GM21825 (cell line): ENCODE measurements at regions not wholly inside any gene's neighbourhood (a gene's known extent, or its start where the extent isn't known, plus 50 kb on each side); places are given as distances from the start of the nearest gene placed in this dataset.

Experiments
- ATAC-seq: cut with Tn5 transposase; IDR thresholded peaks from one replicate; pipeline ENCODE4 v1.9.1; 2021; ENCODE audit warnings: mild to moderate bottlenecking, moderate library complexity; ENCODE audit not compliant: unreplicated experiment

- no peak for ATAC-seq
Measured at GRCh38 chr12:43126652-43127375, 425.2 kb downstream of the ADAMTS20 start.

GRCh38 chr12:43123461-43123860, 428.5 kb downstream of the ADAMTS20 start:
- no peak for ATAC-seq

- ATAC-seq: no peak
Measured at GRCh38 chr12:43120150-43120549, 431.9 kb downstream of the ADAMTS20 start.

GRCh38 chr12:43118881-43119280, 433.1 kb downstream of the ADAMTS20 start:
- ATAC-seq: no peak

DNA sequence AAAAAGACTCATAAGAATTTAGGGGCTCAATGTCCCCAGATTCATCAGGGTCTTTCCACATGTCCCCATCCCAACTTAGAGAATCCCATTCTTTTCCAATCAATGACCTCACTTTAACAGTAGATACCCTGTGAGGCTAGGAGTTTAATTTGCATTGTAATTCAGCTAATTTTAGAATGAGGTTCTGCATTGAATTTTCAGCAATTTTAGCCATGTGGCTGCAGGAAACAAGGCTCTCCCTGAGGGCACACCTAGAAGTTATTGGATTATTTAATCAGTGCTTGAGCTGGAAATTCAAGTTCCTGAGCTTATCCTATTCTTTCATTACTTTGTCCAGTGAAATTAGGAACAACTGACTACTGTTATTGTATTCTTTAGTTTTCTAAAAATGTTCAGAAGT, 433.8 kb downstream of the ADAMTS20 start:
- no peak for ATAC-seq

- ATAC-seq: no peak
Measured at GRCh38 chr12:43117226-43117930, 434.6 kb downstream of the ADAMTS20 start.

DNA sequence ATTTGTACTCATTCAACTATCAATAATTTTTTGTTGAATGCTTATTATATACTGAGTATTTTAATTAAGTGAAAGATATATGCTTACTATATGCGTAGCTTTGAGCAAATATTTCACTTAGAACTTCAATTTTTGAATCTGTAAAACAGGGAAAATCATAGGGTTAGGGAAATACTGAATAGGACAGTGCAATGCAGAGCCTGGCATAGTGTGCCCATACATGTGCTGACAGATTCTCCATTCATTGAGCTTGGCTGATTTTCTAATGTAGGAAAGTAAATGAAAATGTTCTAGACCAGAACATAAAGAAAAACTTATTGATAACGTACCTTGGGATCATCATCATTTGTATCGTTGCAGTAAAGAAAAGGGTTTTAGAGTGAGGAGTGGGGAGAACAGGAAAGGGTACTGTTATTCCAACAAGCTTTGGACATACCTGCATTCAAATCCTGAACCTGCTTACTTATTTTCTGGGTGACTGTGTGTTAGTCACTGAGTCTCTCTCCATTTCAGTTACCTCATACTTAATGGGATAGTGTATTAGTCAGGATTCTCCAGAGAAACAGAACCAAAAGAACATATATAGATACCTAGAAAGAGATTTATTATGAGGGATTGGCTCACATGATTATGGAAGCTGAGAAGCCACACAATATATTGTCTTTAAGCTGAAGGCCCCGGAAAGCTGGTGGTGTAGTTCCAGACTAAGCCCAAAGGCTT, 436.4 kb downstream of the ADAMTS20 start:
- ATAC-seq: no peak

GRCh38 chr12:43114316-43114715, 437.7 kb downstream of the ADAMTS20 start:
- no peak for ATAC-seq

- ATAC-seq: no peak
Measured at GRCh38 chr12:43113616-43114015, 438.4 kb downstream of the ADAMTS20 start.

DNA sequence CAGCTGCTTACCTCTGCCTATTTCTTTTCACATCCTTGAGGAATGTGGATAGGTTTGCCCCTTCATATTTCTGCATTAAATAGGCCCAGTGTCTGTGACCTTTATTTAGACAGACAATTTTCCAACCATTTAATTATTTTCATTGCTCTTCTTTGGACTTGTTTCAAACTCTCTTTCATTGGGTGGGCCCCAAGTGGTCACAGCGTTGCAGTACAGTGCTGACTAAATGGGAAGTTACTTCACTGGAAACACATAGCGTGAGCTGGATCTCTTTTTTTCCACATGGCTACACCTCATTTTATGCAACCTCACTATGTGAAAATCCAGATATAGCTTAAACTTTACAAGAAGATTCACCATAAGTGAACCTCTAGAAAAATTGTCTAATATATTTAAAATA, 438.9 kb downstream of the ADAMTS20 start:
- no peak for ATAC-seq

DNA sequence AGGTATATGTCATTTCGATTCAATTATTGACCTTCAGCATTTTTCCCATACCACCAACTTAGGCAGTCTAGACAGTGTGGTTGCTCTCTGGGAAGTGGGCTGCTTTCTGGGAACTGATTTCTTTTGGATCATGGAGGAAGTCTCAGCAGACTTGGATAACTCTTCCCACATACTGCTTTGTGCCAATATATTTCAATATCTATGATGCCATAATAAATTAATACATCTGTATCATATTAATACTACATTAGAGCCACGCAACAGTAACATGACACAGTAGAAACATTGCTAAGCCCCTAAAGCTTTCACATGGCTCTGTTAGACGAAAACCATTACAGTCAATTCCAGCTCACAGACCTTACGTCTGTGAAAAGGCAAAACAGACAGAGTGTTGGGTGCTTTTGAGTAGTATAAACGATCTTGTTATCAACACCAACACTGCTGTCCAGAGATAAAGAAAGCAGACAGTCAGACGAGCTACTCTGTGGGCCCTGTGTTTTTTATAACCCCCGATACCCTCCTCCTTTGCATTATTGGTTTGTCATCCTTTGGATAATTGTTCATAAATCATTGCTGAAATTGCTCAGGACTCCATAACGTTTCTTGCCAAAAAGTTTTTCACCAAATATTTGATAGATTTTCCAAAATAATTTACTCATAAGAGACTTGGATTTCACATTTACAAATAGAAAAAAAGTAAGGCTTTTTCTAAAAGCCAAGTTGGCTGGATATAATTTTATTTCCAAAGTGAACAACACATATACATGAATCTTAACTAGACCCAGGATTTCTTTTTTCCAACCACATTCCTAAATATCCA, 439.7 kb downstream of the ADAMTS20 start:
- ATAC-seq: no peak

DNA sequence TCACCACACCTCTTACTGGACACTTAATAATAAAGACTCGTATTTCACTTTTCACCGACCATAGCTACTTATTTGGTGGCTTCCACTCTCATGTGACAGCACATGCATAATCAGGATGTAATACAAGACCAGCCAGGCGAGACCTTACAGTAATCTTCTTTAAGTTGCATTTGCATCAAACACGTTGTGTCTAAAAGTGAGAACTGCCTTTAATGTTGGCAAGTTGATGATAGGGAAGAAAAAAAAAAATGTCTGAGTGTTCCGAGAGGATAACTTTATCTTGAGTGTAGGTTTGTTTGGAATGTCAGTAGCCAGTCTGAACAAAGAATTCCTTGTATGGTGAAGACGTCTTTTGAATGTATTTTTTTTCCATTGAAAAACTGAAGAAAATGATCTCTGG, 440.4 kb downstream of the ADAMTS20 start:
- no peak for ATAC-seq

DNA sequence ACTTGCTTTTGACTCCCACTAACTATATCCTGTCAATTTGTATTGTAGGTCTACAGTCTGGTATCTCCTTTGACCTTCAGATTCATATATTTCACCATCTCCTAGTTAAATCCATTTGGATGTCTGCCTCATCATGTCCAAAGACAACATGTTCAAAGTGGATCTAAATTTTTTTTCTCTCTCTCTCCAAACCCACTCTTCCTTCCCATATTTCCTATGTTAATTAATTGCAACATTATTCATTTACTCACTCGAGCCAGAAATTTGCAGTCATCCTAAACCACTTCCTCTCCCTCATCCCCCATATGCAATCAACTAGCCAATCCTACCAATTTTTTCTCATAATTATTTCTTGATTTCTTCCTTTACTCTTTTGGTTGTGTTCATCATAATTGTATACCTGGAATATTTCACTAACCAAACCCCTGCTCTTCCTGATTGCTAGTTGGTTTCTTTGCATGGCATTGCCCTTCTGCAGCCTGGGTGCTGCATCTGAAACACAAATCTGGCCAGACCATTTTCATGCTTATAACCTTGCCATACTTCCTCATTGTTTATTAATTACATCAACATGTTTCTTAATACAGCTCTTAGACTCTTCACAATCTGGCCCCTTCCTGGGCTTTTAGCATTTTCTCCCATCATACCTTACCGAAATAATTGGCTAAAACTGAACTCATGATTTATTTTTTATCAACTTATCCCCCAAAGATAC, 442.2 kb downstream of the ADAMTS20 start:
- ATAC-seq: no peak

DNA sequence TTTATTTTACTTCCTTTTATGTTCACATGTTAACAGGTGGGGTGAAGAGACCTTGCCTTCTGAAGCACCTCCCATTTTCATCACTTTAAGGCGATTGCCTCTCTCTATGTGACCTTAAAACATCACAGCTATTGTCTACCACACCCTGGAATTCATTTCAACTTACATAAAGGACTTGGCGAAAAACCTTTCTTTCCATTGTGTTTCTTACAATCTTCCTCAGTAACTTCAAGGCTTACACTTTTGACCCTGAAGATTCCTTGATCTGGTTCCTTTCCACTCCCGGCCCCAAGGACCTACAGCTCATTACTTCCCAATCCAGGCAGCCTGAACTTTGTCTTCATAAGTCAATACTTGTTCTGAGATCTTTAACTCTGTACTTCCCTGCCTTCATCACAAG, 443.3 kb downstream of the ADAMTS20 start:
- no peak for ATAC-seq

DNA sequence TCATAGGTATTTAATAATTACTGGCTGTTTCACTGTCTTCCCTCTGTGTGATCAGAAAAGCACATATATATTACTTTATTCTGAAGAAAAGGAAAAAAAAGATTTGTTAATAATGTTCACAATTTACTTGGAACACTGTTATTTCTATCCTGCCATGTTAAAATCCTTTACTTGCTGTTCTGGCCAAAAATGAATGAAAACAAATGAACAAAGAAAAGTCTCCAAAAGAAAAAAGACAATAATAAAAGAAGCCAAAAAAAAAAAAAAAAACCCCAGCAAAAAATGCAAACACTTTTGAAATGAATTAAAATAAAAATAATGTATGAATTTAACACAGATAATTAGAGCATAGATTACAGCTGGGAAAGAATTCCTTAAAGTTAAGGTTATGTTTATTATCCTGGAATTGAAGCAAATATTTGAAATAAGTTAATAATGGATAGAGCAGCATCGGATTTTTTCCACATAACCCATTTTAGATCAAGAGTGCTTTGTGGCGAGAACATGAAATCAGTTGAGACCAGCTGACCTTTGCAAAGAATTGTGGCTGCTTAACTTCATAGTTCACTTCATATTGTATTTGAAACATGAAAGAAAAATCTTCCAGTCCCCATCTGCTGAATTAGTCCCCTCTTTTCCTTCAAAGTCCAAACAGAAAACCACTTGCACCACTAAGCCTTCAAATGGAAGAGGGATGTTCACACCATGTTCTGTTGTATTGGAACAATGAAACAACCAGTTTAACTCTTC, 444.8 kb downstream of the ADAMTS20 start:
- no peak for ATAC-seq

DNA sequence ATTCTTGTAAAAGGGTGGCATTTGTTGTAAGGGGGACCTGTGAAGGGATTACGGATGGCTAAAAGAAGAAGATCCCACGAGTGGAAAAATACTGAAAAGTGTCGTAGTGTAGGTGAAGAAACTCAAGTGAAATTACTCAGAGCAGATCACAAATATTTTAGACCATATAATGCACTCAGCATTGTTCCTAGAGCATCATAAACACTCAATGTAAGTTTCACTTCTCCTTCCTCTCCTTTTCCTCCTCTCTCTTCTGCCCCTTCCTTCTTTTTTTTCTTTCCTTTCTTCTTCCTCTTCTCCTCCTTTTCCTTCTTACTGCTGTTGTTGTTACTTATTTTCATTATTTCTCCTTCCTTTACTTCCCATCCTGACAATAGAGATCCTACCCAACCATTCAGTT, 445.6 kb downstream of the ADAMTS20 start:
- no peak for ATAC-seq

DNA sequence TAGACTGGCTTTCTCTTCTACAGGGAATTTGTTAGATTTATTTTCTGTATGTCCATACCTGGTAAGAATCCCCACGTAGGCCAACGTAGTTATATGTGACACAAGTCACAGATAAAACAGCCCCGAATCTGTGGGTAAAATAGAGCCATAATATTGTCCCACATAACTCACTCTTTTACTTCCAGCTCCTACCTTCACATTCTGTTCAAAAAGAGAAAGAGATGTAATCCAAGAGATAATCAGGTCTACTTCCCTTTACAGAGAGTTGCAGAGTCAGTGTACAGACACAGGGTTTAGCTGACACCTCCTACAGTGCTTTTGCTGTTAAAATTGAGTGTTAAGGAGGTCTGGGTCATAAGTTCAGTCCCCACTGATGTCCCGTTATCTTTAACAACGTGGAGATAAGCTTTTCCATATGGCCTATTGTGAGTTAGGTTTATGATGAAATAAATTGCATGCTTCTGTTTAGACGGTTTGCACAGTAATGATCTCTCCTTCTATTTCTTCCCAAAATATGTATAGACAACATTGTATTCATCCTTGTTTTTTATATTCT, 446.5 kb downstream of the ADAMTS20 start:
- ATAC-seq: no peak

DNA sequence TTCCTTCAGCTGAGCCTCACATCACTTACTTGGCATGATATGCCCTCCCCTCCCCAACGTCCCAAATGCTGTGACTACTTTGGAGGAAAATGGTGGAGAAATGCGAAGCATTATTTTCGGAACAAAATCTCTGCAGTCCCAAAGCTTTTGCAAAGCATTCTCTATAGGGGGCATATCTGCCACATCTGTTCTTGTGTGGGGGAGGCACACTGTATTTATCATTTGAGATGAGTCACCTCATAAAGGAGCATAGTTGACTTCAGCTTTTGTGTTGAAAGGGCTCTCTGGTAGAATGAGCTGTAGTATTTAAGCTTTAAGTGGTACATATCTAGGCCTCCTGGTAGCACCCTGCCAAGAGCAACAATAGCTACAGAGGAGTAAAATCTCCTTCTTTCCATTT, 447.5 kb downstream of the ADAMTS20 start:
- ATAC-seq: no peak

DNA sequence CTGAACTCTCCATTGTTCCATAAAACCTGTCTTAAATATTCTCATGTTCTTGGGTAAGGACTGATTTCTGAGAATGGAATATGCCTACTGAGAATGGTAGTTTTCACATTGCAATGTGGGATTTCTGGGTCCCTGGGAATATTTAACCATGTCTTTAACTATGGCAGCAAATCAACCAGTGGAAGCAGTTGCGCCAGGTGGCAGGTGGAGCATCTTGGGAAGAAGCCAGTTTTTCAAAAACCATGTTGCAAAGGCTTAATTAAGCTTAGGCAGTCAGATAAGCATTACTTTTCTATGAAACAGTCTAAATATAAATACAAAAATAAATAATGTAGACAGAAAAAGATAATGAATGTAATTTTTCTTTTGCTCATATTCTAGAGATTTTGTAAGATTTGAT, 448.1 kb downstream of the ADAMTS20 start:
- ATAC-seq: no peak
